OCI-LY1 (cell line): ENCODE measurements at regions not wholly inside any gene's neighbourhood (a gene's known extent, or its start where the extent isn't known, plus 50 kb on each side); places are given as distances from the start of the nearest gene placed in this dataset.

Source experiments
- CTCF ChIP-seq: fragments of 200-600 bp; sonication (generic), shearing (Covaris generic); IDR thresholded peaks from 2 replicates; pipeline ENCODE4 v1.5.1; 2017; ENCODE audit warnings: mild to moderate bottlenecking, antibody characterized with exemption, low read length, moderate library complexity, mixed read lengths
- EZH2 ChIP-seq: fragments of 200-600 bp; sonication (generic), shearing (Covaris generic); IDR thresholded peaks from 2 replicates; pipeline ENCODE4 v1.8.0; 2017; ENCODE audit warnings: borderline replicate concordance, mixed run types, mild to moderate bottlenecking, antibody characterized with exemption, low read length, moderate library complexity, mixed read lengths

DNA sequence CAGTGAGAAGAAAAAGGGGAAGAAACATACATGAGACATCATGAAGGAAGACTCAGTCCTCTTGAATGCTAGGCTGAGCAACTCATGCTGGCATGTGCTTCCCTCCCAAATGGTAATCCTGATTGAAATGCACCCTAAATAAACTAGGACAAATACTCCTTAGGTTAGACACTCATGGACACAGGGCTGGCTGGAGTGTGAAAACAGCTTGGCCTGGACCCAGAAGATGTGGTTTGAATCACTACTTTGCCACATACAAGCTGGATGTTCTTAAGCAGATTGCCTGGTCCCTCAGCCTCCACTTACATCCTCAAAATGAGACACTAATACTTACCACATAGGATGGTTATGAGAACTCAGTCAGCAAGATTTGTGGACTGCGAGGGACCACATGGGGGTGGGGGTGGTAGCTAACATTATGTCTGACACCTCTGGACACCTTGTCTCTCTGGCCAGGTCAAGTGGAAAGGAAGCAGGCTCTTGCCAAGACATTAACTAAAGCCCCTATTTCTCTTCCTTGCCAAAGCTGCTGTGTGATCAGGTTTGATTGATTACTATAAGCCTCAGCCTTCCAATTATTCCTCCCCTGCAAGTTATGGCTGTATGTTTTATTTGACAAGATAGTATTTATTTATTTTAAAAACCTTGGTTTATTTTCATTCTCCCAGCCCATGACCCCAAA lies 138.9 kb upstream of the SLC7A14 start:
- no peak for TF ChIP-seq CTCF
- no peak for TF ChIP-seq EZH2
